SU-DHL-6 (cell line): ENCODE measurements at regions not wholly inside any gene's neighbourhood (a gene's known extent, or its start where the extent isn't known, plus 50 kb on each side); places are given as distances from the start of the nearest gene placed in this dataset.

Source experiments
- H2AFZ ChIP-seq: fragments of 200-600 bp; sonication (generic); 2 replicates; pipeline ENCODE4 v1.6.1; 2014; ENCODE audit warnings: low read depth, mild to moderate bottlenecking, moderate library complexity, mixed read lengths, antibody characterized with exemption, low read length; ENCODE audit not compliant: severe bottlenecking
- H3F3A ChIP-seq: fragments of 200-600 bp; shearing (Covaris generic); 2 replicates; pipeline ENCODE4 v1.6.0; 2016; ENCODE audit warnings: antibody characterized with exemption, mild to moderate bottlenecking; ENCODE audit not compliant: insufficient read depth
- H3K27ac ChIP-seq: fragments of 200-600 bp; sonication (generic); 2 replicates; pipeline ENCODE4 v1.5.1; 2016; ENCODE audit warnings: low read depth, mild to moderate bottlenecking, low read length, moderate library complexity, mixed read lengths
- H3K27me3 ChIP-seq: fragments of 200-600 bp; sonication (generic), shearing (Covaris generic); 2 replicates; pipeline ENCODE4 v1.6.0; 2014; ENCODE audit warnings: mild to moderate bottlenecking, low read length
- H3K36me3 ChIP-seq: fragments of 200-600 bp; sonication (generic); 2 replicates; pipeline ENCODE4 v1.6.1; 2014; ENCODE audit warnings: mild to moderate bottlenecking, low read length, mixed read lengths
- H3K4me2 ChIP-seq: fragments of 300-600, 200-600 bp; shearing (Covaris generic), sonication (generic); 2 replicates; pipeline ENCODE4 v1.6.0; 2014; ENCODE audit warnings: low read length, low read depth, mild to moderate bottlenecking; ENCODE audit not compliant: poor library complexity, severe bottlenecking
- H3K4me3 ChIP-seq: fragments of 200-600 bp; sonication (generic); 2 replicates; pipeline ENCODE4 v1.5.1; 2014; ENCODE audit warnings: antibody characterized with exemption, low read length, mild to moderate bottlenecking, mixed read lengths; ENCODE audit not compliant: insufficient read depth, poor library complexity, severe bottlenecking
- H3K79me2 ChIP-seq: fragments of 200-600 bp; sonication (generic); 2 replicates; pipeline ENCODE4 v1.6.1; 2014; ENCODE audit warnings: mild to moderate bottlenecking, low read length, moderate library complexity; ENCODE audit not compliant: insufficient read depth
- H3K9ac ChIP-seq: fragments of 200-600 bp; sonication (generic); 2 replicates; pipeline ENCODE4 v1.7.0; 2014; ENCODE audit warnings: mild to moderate bottlenecking, low read length
- H3K9me2 ChIP-seq: fragments of 200-600 bp; sonication (generic); replicated peaks from 2 replicates; pipeline ENCODE4 v1.6.1; 2014; ENCODE audit warnings: low read length; ENCODE audit not compliant: insufficient read depth
- H3K9me3 ChIP-seq: fragments of 200-600 bp; sonication (generic); 2 replicates; pipeline ENCODE4 v1.6.1; 2014; ENCODE audit warnings: low read length, mixed read lengths; ENCODE audit not compliant: insufficient read depth
- H4K20me1 ChIP-seq: fragments of 200-600 bp; sonication (generic); 2 replicates; pipeline ENCODE4 v1.6.1; 2014; ENCODE audit warnings: low read depth, mild to moderate bottlenecking, antibody characterized with exemption, low read length, moderate library complexity, mixed read lengths
- CTCF ChIP-seq: fragments of 200-600 bp; sonication (generic); IDR thresholded peaks from one replicate; pipeline ENCODE4 v1.5.1; 2017; ENCODE audit warnings: antibody characterized with exemption, mild to moderate bottlenecking, low read length, moderate library complexity; ENCODE audit not compliant: insufficient read depth, poor library complexity, severe bottlenecking
- EZH2phosphoT487 ChIP-seq: fragments of 200-600 bp; sonication (generic), shearing (Covaris generic); conservative IDR thresholded peaks from 2 replicates; pipeline ENCODE4 v1.6.1; 2018; ENCODE audit warnings: mild to moderate bottlenecking, antibody characterized with exemption, low read length, moderate library complexity, mixed read lengths

DNA sequence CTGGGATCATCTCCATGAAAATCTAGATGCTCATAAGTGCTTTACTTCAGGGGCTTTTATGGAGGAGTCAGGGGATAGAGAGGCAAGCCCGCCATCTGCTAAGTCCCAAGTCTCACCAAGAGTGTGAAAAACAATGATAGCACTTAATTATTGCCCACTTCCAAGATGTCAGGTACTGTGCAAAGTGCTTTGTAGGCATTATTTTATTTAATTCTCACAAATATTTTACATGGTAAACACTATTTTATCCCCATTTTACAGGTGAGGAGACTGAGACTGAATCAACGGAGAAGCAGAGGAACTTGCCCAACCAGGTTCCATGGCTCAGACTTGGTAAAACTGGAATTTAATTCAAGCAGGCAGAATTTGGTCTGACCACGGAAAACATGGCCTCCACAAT lies 147.5 kb downstream of the ACKR3 start:
- TF ChIP-seq EZH2phosphoT487, result no peak
- TF ChIP-seq CTCF, result no peak
- H3K79me2 ChIP-seq, result no peaks in the 10 kb centered on the region
- no peaks in the 10 kb centered on the region for H3K36me3 ChIP-seq
- no peaks in the 10 kb centered on the region for H4K20me1 ChIP-seq
- no peaks in the 10 kb centered on the region for H3K9me2 ChIP-seq
- H2AFZ ChIP-seq, result no peak overlapping the region
- no peak overlapping the region for H3K4me3 ChIP-seq
- H3K27me3 ChIP-seq, result no peaks in the 10 kb centered on the region
- H3K9me3 ChIP-seq, result no peaks in the 10 kb centered on the region
- H3F3A ChIP-seq, result no peaks in the 10 kb centered on the region
- H3K27ac ChIP-seq, result no peak overlapping the region
- H3K9ac ChIP-seq, result no peak overlapping the region
- no peak overlapping the region for H3K4me2 ChIP-seq

GRCh38 chr2:236717729-236718128 lies 148.1 kb downstream of the ACKR3 start:
- no peaks in the 10 kb centered on the region for H3K9me3 ChIP-seq
- no peaks in the 10 kb centered on the region for H3K27me3 ChIP-seq
- H3K9me2 ChIP-seq, result no peaks in the 10 kb centered on the region
- no peak overlapping the region for H3K9ac ChIP-seq
- no peak overlapping the region for H3K27ac ChIP-seq
- no peaks in the 10 kb centered on the region for H4K20me1 ChIP-seq
- no peaks in the 10 kb centered on the region for H3K36me3 ChIP-seq
- TF ChIP-seq CTCF, result no peak
- TF ChIP-seq EZH2phosphoT487, result no peak
- H3K4me2 ChIP-seq, result no peak overlapping the region
- no peaks in the 10 kb centered on the region for H3K79me2 ChIP-seq
- no peak overlapping the region for H2AFZ ChIP-seq
- no peaks in the 10 kb centered on the region for H3F3A ChIP-seq
- no peak overlapping the region for H3K4me3 ChIP-seq

GRCh38 chr2:236718207-236718992 lies 148.8 kb downstream of the ACKR3 start:
- Histone ChIP-seq H3K9ac (no peak overlapping the region), H3K79me2 (no peaks in the 10 kb centered on the region), H3K27me3 (no peaks in the 10 kb centered on the region), H2AFZ (no peak overlapping the region), H3K4me3 (no peak overlapping the region), H3F3A (no peaks in the 10 kb centered on the region), H3K9me3 (no peaks in the 10 kb centered on the region), H3K27ac (no peak overlapping the region), H4K20me1 (no peaks in the 10 kb centered on the region), H3K9me2 (no peaks in the 10 kb centered on the region), H3K4me2 (no peak overlapping the region), H3K36me3 (no peaks in the 10 kb centered on the region)
- TF ChIP-seq CTCF (no peak), EZH2phosphoT487 (no peak)
